WTC11 (cell line): ENCODE measurements at regions not wholly inside any gene's neighbourhood (a gene's known extent, or its start where the extent isn't known, plus 50 kb on each side); places are given as distances from the start of the nearest gene placed in this dataset.

ENCODE experiments used
- ATAC-seq: fragments of 200-7000 bp; cut with Tn5 transposase; 2 replicates; pipeline ENCODE4 v1.10.0; 2021; ENCODE audit warnings: mild to moderate bottlenecking, moderate library complexity
- CTCF ChIA-PET: fragments of 300-600 bp; sonication (Branson Sonifier 250); formaldehyde crosslinking; loops from one replicate; lab custom pipeline; 2021; ENCODE audit warnings: antibody characterized with exemption; lab: Charles Lee
- POLR2A ChIA-PET: fragments of 350-600 bp; sonication (Branson Sonifier 250); formaldehyde crosslinking; loops from one replicate; lab custom pipeline; 2021; ENCODE audit warnings: antibody characterized with exemption; lab: Charles Lee
- DNase-seq: peaks from one replicate; pipeline ENCODE4 v3.0.0; 2021; ENCODE audit warnings: low spot score
- H3K27ac Mint-ChIP-seq: 2 replicates; pipeline ENCODE4 v1.8.0; 2021; ENCODE audit warnings: mixed read lengths
- H3K27me3 Mint-ChIP-seq: 2 replicates; pipeline ENCODE4 v1.8.0; 2021; ENCODE audit warnings: low read depth, mild to moderate bottlenecking, moderate library complexity, mixed read lengths
- H3K36me3 Mint-ChIP-seq: 2 replicates; pipeline ENCODE4 v1.8.0; 2021; ENCODE audit warnings: mixed read lengths
- H3K4me1 Mint-ChIP-seq: 2 replicates; pipeline ENCODE4 v1.8.0; 2022; ENCODE audit warnings: mixed read lengths
- H3K4me3 Mint-ChIP-seq: 2 replicates; pipeline ENCODE4 v1.8.0; 2021; ENCODE audit warnings: mild to moderate bottlenecking, moderate library complexity, mixed read lengths
- H3K9me3 Mint-ChIP-seq: 2 replicates; pipeline ENCODE4 v1.8.0; 2021; ENCODE audit warnings: mixed read lengths
- CTCF ChIP-seq: fragments of 200-600 bp; IDR thresholded peaks from 2 replicates; pipeline ENCODE4 v1.8.0; 2022; ENCODE audit warnings: antibody characterized with exemption
- E2F1 ChIP-seq: sonication (generic); formaldehyde crosslinking; IDR thresholded peaks from 2 replicates; pipeline ENCODE4 v1.8.0; 2022; ENCODE audit warnings: mild to moderate bottlenecking, missing genetic modification reagents
- GABPB1 ChIP-seq: sonication (generic); formaldehyde crosslinking; IDR thresholded peaks from 2 replicates; pipeline ENCODE4 v1.8.1; 2023; ENCODE audit warnings: mild to moderate bottlenecking, missing genetic modification reagents
- HMGA2 ChIP-seq: fragments of 250-450 bp; sonication (Bioruptor Pico); IDR thresholded peaks from 2 replicates; pipeline ENCODE4 v1.4.0; 2021; ENCODE audit warnings: mild to moderate bottlenecking, moderate library complexity
- HMGXB4 ChIP-seq: sonication (generic); formaldehyde crosslinking; IDR thresholded peaks from 2 replicates; pipeline ENCODE4 v1.8.1; 2023; ENCODE audit warnings: mild to moderate bottlenecking, moderate library complexity, missing genetic modification reagents
- IRF2 ChIP-seq: sonication (generic); formaldehyde crosslinking; IDR thresholded peaks from 2 replicates; pipeline ENCODE4 v1.8.0; 2022; ENCODE audit warnings: low read depth, missing genetic modification reagents, borderline replicate concordance
- NFYB ChIP-seq: sonication (generic); formaldehyde crosslinking; conservative IDR thresholded peaks from 2 replicates; pipeline ENCODE4 v1.8.0; 2022; ENCODE audit warnings: low read depth, missing genetic modification reagents
- PRDM15 ChIP-seq: sonication (generic); formaldehyde crosslinking; IDR thresholded peaks from 2 replicates; pipeline ENCODE4 v1.8.0; 2022; ENCODE audit warnings: missing genetic modification reagents
- SP1 ChIP-seq: sonication (generic); formaldehyde crosslinking; conservative IDR thresholded peaks from 2 replicates; pipeline ENCODE4 v1.8.1; 2022; ENCODE audit warnings: missing genetic modification reagents
- STAT6 ChIP-seq: sonication (generic); formaldehyde crosslinking; conservative IDR thresholded peaks from 2 replicates; pipeline ENCODE4 v1.8.1; 2023; ENCODE audit warnings: mild to moderate bottlenecking, low read depth, missing genetic modification reagents, moderate library complexity
- TEAD1 ChIP-seq: sonication (generic); formaldehyde crosslinking; IDR thresholded peaks from 2 replicates; pipeline ENCODE4 v1.8.0; 2022; ENCODE audit warnings: mild to moderate bottlenecking, missing genetic modification reagents
- USF1 ChIP-seq: sonication (generic); formaldehyde crosslinking; IDR thresholded peaks from 2 replicates; pipeline ENCODE4 v1.8.0; 2022; ENCODE audit warnings: mild to moderate bottlenecking, missing genetic modification reagents
- USF2 ChIP-seq: sonication (generic); formaldehyde crosslinking; IDR thresholded peaks from 2 replicates; pipeline ENCODE4 v1.8.1; 2023; ENCODE audit warnings: mild to moderate bottlenecking, missing genetic modification reagents, moderate library complexity
- ZNF512 ChIP-seq: sonication (generic); formaldehyde crosslinking; IDR thresholded peaks from 2 replicates; pipeline ENCODE4 v1.8.1; 2022; ENCODE audit warnings: missing genetic modification reagents, borderline replicate concordance
- ZNF671 ChIP-seq: fragments of 250-450 bp; sonication (Bioruptor Pico); IDR thresholded peaks from 2 replicates; pipeline ENCODE4 v1.8.0; 2021; ENCODE audit warnings: mild to moderate bottlenecking

GRCh38 chr6:1496836-1497760 lies 107.7 kb downstream of the FOXF2 start (continued):
- TF ChIP-seq PRDM15 (CRISPR knock-in tag) (no peak), HMGXB4 (no peak)

GRCh38 chr6:1497761-1498105 lies 108.4 kb downstream of the FOXF2 start:
- CTCF ChIA-PET, result interaction anchor here (0.6 to 1.7 kb wide), 9 partner anchors 15 to 801 kb away, joined by 3 to 10 read pairs (median 5); no protein-coding TSS in a partner anchor
- Mint-ChIP-seq H3K27me3 (no peaks in the 10 kb centered on the region), H3K27ac (peak overlapping the region; percentile 50; the same call in 1 of the 2 replicates), H3K4me3 (no peak overlapping the region), H3K36me3 (peaks cover 14% of the 10 kb centered on the region), H3K4me1 (peaks cover 13% of the 10 kb centered on the region), H3K9me3 (peaks cover 22% of the 10 kb centered on the region)
- POLR2A ChIA-PET, result no interaction called here
- ATAC-seq (peak; percentile 69), DNase-seq (no peak)
- TF ChIP-seq GABPB1 (CRISPR knock-in tag), result no peak
- TF ChIP-seq ZNF671 (CRISPR knock-in tag), result no peak
- TF ChIP-seq STAT6 (CRISPR knock-in tag), result no peak
- TF ChIP-seq CTCF, result no peak
- TF ChIP-seq USF2 (CRISPR knock-in tag), result peak; percentile 81
- TF ChIP-seq TEAD1 (CRISPR knock-in tag), result no peak
- no peak for TF ChIP-seq E2F1 (CRISPR knock-in tag)
- TF ChIP-seq SP1, result 0 out of 2 replicates have a peak, but pooled peaks have one; percentile 19
- no peak for TF ChIP-seq IRF2 (CRISPR knock-in tag)
- TF ChIP-seq ZNF512 (CRISPR knock-in tag), result no peak
- TF ChIP-seq USF1, result peak; percentile 75
- no peak for TF ChIP-seq HMGXB4
- no peak for TF ChIP-seq NFYB
- TF ChIP-seq HMGA2, result no peak
